Body of pancreas (tissue), 4 donors: ENCODE measurements at regions not wholly inside any gene's neighbourhood (a gene's known extent, or its start where the extent isn't known, plus 50 kb on each side); places are given as distances from the start of the nearest gene placed in this dataset.

Experiments
- CTCF ChIP-seq, 7 experiments: fragments of 450-650 bp in 4 of 7; fragments of 200-600 bp in 3 of 7; sonication (generic) in 3 of 7; IDR thresholded peaks; one replicate each; pipeline ENCODE4 v1.5.1; 2016 to 2019; ENCODE audit warnings: antibody characterized with exemption in 7 of 7
- POLR2A ChIP-seq, 3 donors: fragments of 450-650 bp; IDR thresholded peaks; one replicate each; pipeline ENCODE4 v1.6.1; 2016; ENCODE audit warnings: antibody characterized with exemption in 3 of 3, mild to moderate bottlenecking in 2 of 3

DNA sequence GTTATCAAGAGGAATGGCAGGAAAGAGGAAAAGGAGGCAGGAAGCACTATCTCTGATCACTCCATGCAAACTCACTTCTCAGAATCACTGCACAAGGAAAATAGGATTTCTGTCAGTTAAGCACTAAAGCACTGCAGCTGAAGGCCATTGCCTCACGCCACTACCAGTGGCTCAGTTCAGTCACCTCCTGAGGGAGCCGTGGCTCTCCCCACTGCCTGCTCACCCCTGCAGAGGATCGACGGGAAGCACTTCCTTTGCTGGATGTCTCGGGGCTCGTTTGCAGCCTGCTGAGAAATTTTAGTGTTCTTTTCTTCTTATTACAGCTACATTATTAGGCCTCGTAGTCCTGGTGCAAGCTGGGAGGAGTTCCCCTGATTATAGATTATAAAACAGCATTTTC, 90.1 kb upstream of the ADCY1 start:
- TF ChIP-seq POLR2A (IDR thresholded peaks at IDR 0.05), result no peak
- TF ChIP-seq CTCF (IDR thresholded peaks at IDR 0.05), result no peak
